ENCODE measurements at regions not wholly inside any gene's neighbourhood (a gene's known extent, or its start where the extent isn't known, plus 50 kb on each side); places are given as distances from the start of the nearest gene placed in this dataset.

GRCh38 chr12:116453631-116454030, 105.5 kb upstream of the MAP1LC3B2 start:
- no peaks in the 10 kb centered on the region for H3K9me3 Mint-ChIP-seq
- Histone ChIP-seq H3K9me3 (ENCODE audit: control insufficient read depth, insufficient read depth, low read length) (no peaks in the 10 kb centered on the region), H3K27me3 (ENCODE audit: control insufficient read depth, insufficient read depth, low read length) (no peaks in the 10 kb centered on the region), H3K4me3 (ENCODE audit: low read length) (no peak overlapping the region), H3K27ac (ENCODE audit: low read length) (no peak overlapping the region), H3K4me1 (ENCODE audit: control insufficient read depth, insufficient read depth, low read length) (peaks cover 13% of the 10 kb centered on the region), H3K36me3 (ENCODE audit: control insufficient read depth, insufficient read depth, low read length) (no peaks in the 10 kb centered on the region)
- no peaks in the 10 kb centered on the region for H3K36me3 Mint-ChIP-seq
- no peak overlapping the region for H3K27ac Mint-ChIP-seq
- 94% methylated on average over 5 of the region's 6 CpGs for WGBS (ENCODE audit: insufficient coverage)
- peaks cover 5 to 13% of the 10 kb centered on the region in 2 donors for H3K27me3 Mint-ChIP-seq (ENCODE audit: low read depth in 2 of 2)
- DNase-seq (no peak), ATAC-seq (no peak)
- H3K4me1 Mint-ChIP-seq = peaks cover 0 to 5% of the 10 kb centered on the region in 2 donors
- intact Hi-C loops (cut with micrococcal nuclease) = no loop called here
- TF ChIP-seq CTCF (IDR thresholded peaks at IDR 0.05) = no peak
- no peak overlapping the region for H3K4me3 Mint-ChIP-seq

- no peak for ATAC-seq
- H3K27me3 Mint-ChIP-seq (ENCODE audit: low read depth in 2 of 2) = peaks cover 5 to 13% of the 10 kb centered on the region in 2 donors
- intact Hi-C loops (cut with micrococcal nuclease) = no loop called here
- Histone ChIP-seq H3K27ac (ENCODE audit: low read length) (no peak overlapping the region), H3K4me1 (ENCODE audit: control insufficient read depth, insufficient read depth, low read length) (peaks cover 13% of the 10 kb centered on the region), H3K9me3 (ENCODE audit: control insufficient read depth, insufficient read depth, low read length) (no peaks in the 10 kb centered on the region), H3K36me3 (ENCODE audit: control insufficient read depth, insufficient read depth, low read length) (no peaks in the 10 kb centered on the region), H3K27me3 (ENCODE audit: control insufficient read depth, insufficient read depth, low read length) (no peaks in the 10 kb centered on the region), H3K4me3 (ENCODE audit: low read length) (no peak overlapping the region)
- peaks cover 0 to 5% of the 10 kb centered on the region in 2 donors for H3K4me1 Mint-ChIP-seq
- H3K36me3 Mint-ChIP-seq = no peaks in the 10 kb centered on the region
- H3K9me3 Mint-ChIP-seq = no peaks in the 10 kb centered on the region
- 85% methylated on average over 6 of the region's 6 CpGs for WGBS (ENCODE audit: insufficient coverage)
- DNase-seq = no peak
- H3K4me3 Mint-ChIP-seq = no peak overlapping the region
- TF ChIP-seq CTCF (IDR thresholded peaks at IDR 0.05) = no peak
- H3K27ac Mint-ChIP-seq = no peak overlapping the region
These were observed 105.1 kb upstream of the MAP1LC3B2 start for GRCh38 chr12:116454076-116454475.

- H3K9me3 Mint-ChIP-seq = no peaks in the 10 kb centered on the region
These were observed 104.2 kb upstream of the MAP1LC3B2 start for GRCh38 chr12:116454950-116455447.

More at GRCh38 chr12:116454950-116455447, 104.2 kb upstream of the MAP1LC3B2 start:
- Mint-ChIP-seq H3K27me3 (ENCODE audit: low read depth in 2 of 2) (peaks cover 5 to 13% of the 10 kb centered on the region in 2 donors), H3K4me1 (peaks cover 0 to 5% of the 10 kb centered on the region in 2 donors), H3K36me3 (no peaks in the 10 kb centered on the region), H3K4me3 (no peak overlapping the region), H3K27ac (no peak overlapping the region)
- Histone ChIP-seq H3K9me3 (ENCODE audit: control insufficient read depth, insufficient read depth, low read length) (no peaks in the 10 kb centered on the region), H3K27me3 (ENCODE audit: control insufficient read depth, insufficient read depth, low read length) (no peaks in the 10 kb centered on the region), H3K4me3 (ENCODE audit: low read length) (no peak overlapping the region), H3K36me3 (ENCODE audit: control insufficient read depth, insufficient read depth, low read length) (no peaks in the 10 kb centered on the region), H3K27ac (ENCODE audit: low read length) (no peak overlapping the region), H3K4me1 (ENCODE audit: control insufficient read depth, insufficient read depth, low read length) (peaks cover 13% of the 10 kb centered on the region)
- intact Hi-C loops (cut with micrococcal nuclease) = no loop called here
- TF ChIP-seq CTCF (IDR thresholded peaks at IDR 0.05) = no peak
- ATAC-seq (no peak), DNase-seq (no peak)
- WGBS (ENCODE audit: insufficient coverage) = 79% methylated on average over 6 of the region's 7 CpGs

Measured in natural killer cell (primary cell).